ENCODE measurements at regions not wholly inside any gene's neighbourhood (a gene's known extent, or its start where the extent isn't known, plus 50 kb on each side); places are given as distances from the start of the nearest gene placed in this dataset.

GRCh38 chr2:177088529-177088928, 124.1 kb upstream of the HNRNPA3 start:
- TF ChIP-seq FOXM1 (IDR thresholded peaks at IDR 0.05; ENCODE audit: borderline replicate concordance, low read depth) (no peak), REST (IDR thresholded peaks at IDR 0.05; ENCODE audit: low read depth) (no peak), ZBTB7A (IDR thresholded peaks at IDR 0.05; ENCODE audit: low read depth) (no peak)

- TF ChIP-seq CREB1 (IDR thresholded peaks at IDR 0.05; ENCODE audit: low read depth) (no peak), TAF1 (IDR thresholded peaks at IDR 0.05; ENCODE audit: low read depth) (no peak), RAD21 (IDR thresholded peaks at IDR 0.05; ENCODE audit: low read depth) (no peak), TEAD4 (IDR thresholded peaks at IDR 0.05) (no peak), CEBPB (IDR thresholded peaks at IDR 0.05) (no peak), REST (IDR thresholded peaks at IDR 0.05; ENCODE audit: low read depth) (no peak), USF1 (IDR thresholded peaks at IDR 0.05) (no peak), ZBTB7A (IDR thresholded peaks at IDR 0.05; ENCODE audit: low read depth) (no peak), EP300 (IDR thresholded peaks at IDR 0.05; ENCODE audit: borderline replicate concordance) (no peak), FOXM1 (IDR thresholded peaks at IDR 0.05; ENCODE audit: borderline replicate concordance, low read depth) (no peak), EGR1 (IDR thresholded peaks at IDR 0.05) (no peak), TCF12 (IDR thresholded peaks at IDR 0.05; ENCODE audit: low read depth) (no peak), YY1 (IDR thresholded peaks at IDR 0.05; ENCODE audit: low read depth) (no peak)
Observed at GRCh38 chr2:177090967-177091366, 121.6 kb upstream of the HNRNPA3 start.

GRCh38 chr2:177093371-177093770, 119.2 kb upstream of the HNRNPA3 start:
- TF ChIP-seq TEAD4 (IDR thresholded peaks at IDR 0.05) (no peak), EGR1 (IDR thresholded peaks at IDR 0.05) (no peak), FOXM1 (IDR thresholded peaks at IDR 0.05; ENCODE audit: borderline replicate concordance, low read depth) (no peak), TCF12 (IDR thresholded peaks at IDR 0.05; ENCODE audit: low read depth) (no peak), CEBPB (IDR thresholded peaks at IDR 0.05) (no peak), YY1 (IDR thresholded peaks at IDR 0.05; ENCODE audit: low read depth) (no peak), CREB1 (IDR thresholded peaks at IDR 0.05; ENCODE audit: low read depth) (no peak), MAX (IDR thresholded peaks at IDR 0.05) (no peak), REST (IDR thresholded peaks at IDR 0.05; ENCODE audit: low read depth) (no peak), ZBTB7A (IDR thresholded peaks at IDR 0.05; ENCODE audit: low read depth) (no peak), EP300 (IDR thresholded peaks at IDR 0.05; ENCODE audit: borderline replicate concordance) (no peak), NFIC (IDR thresholded peaks at IDR 0.05) (no peak), USF1 (IDR thresholded peaks at IDR 0.05) (no peak), RAD21 (IDR thresholded peaks at IDR 0.05; ENCODE audit: low read depth) (no peak), TAF1 (IDR thresholded peaks at IDR 0.05; ENCODE audit: low read depth) (no peak)

- no peak for TF ChIP-seq TCF12 (IDR thresholded peaks at IDR 0.05; ENCODE audit: low read depth)
- no peak for TF ChIP-seq FOXM1 (IDR thresholded peaks at IDR 0.05; ENCODE audit: borderline replicate concordance, low read depth)
- TF ChIP-seq NFIC (IDR thresholded peaks at IDR 0.05) = no peak
- TF ChIP-seq RAD21 (IDR thresholded peaks at IDR 0.05; ENCODE audit: low read depth) = no peak
Observed at GRCh38 chr2:177098001-177098613, 114.5 kb upstream of the HNRNPA3 start.

- TF ChIP-seq RAD21 (IDR thresholded peaks at IDR 0.05; ENCODE audit: low read depth) = no peak
- TF ChIP-seq REST (IDR thresholded peaks at IDR 0.05; ENCODE audit: low read depth) = no peak
- TF ChIP-seq CEBPB (IDR thresholded peaks at IDR 0.05) = no peak
- TF ChIP-seq USF1 (IDR thresholded peaks at IDR 0.05) = no peak
- no peak for TF ChIP-seq FOXM1 (IDR thresholded peaks at IDR 0.05; ENCODE audit: borderline replicate concordance, low read depth)
- no peak for TF ChIP-seq TEAD4 (IDR thresholded peaks at IDR 0.05)
- TF ChIP-seq EGR1 (IDR thresholded peaks at IDR 0.05) = no peak
- TF ChIP-seq NFIC (IDR thresholded peaks at IDR 0.05) = no peak
- no peak for TF ChIP-seq CREB1 (IDR thresholded peaks at IDR 0.05; ENCODE audit: low read depth)
- TF ChIP-seq EP300 (IDR thresholded peaks at IDR 0.05; ENCODE audit: borderline replicate concordance) = no peak
- TF ChIP-seq ZBTB7A (IDR thresholded peaks at IDR 0.05; ENCODE audit: low read depth) = no peak
- no peak for TF ChIP-seq MAX (IDR thresholded peaks at IDR 0.05)
- TF ChIP-seq YY1 (IDR thresholded peaks at IDR 0.05; ENCODE audit: low read depth) = no peak
- no peak for TF ChIP-seq TCF12 (IDR thresholded peaks at IDR 0.05; ENCODE audit: low read depth)
- no peak for TF ChIP-seq TAF1 (IDR thresholded peaks at IDR 0.05; ENCODE audit: low read depth)
Observed at GRCh38 chr2:177101930-177102329, 110.7 kb upstream of the HNRNPA3 start.
